Kidney (tissue), 13 donors: ENCODE measurements at regions not wholly inside any gene's neighbourhood (a gene's known extent, or its start where the extent isn't known, plus 50 kb on each side); places are given as distances from the start of the nearest gene placed in this dataset.

Experiments
- DNase-seq, 5 donors: peaks; one replicate each; pipeline ENCODE4 v3.0.0-alpha.2; 2013 to 2020
- FAIRE-seq: peaks from 2 replicates; lab custom pipeline; 2012; peaks lifted over from hg19 to GRCh38; lab: Jason Lieb, UNC
- H3K27ac ChIP-seq, 2 donors: one replicate each; pipeline ENCODE4 v1.7.0; 2013; ENCODE audit warnings: low read depth in 2 of 2, low read length in 2 of 2, inconsistent platforms in 1 of 2
- H3K27me3 ChIP-seq: one replicate; pipeline ENCODE4 v1.7.1; 2013; ENCODE audit warnings: low read length, inconsistent platforms; ENCODE audit not compliant: control insufficient read depth, insufficient read depth
- H3K36me3 ChIP-seq, 3 donors: one replicate each; pipeline versions ENCODE4 v1.7.0 to v1.7.1; 2013; ENCODE audit warnings: low read length in 3 of 3, control low read depth in 1 of 3, inconsistent platforms in 1 of 3; ENCODE audit not compliant: insufficient read depth in 3 of 3, control insufficient read depth in 2 of 3
- H3K4me1 ChIP-seq, 3 donors: one replicate each; pipeline versions ENCODE4 v1.7.0 to v1.7.1; 2013; ENCODE audit warnings: low read length in 3 of 3, inconsistent platforms in 1 of 3, low read depth in 1 of 3; ENCODE audit not compliant: control insufficient read depth in 2 of 3, insufficient read depth in 2 of 3
- H3K4me3 ChIP-seq, 3 donors: one replicate each; pipeline versions ENCODE4 v1.7.0 to v1.8.1; 2013; ENCODE audit warnings: low read length in 3 of 3, control low read depth in 1 of 3, inconsistent platforms in 1 of 3
- H3K9ac ChIP-seq, 3 donors: one replicate each; pipeline versions ENCODE4 v1.7.0 to v1.7.1; 2013; ENCODE audit warnings: low read length in 3 of 3, control low read depth in 1 of 3, inconsistent platforms in 1 of 3
- H3K9me3 ChIP-seq, 3 donors: one replicate each; pipeline versions ENCODE4 v1.7.0 to v1.7.1; 2013; ENCODE audit warnings: low read length in 3 of 3, control low read depth in 1 of 3, inconsistent platforms in 1 of 3; ENCODE audit not compliant: control insufficient read depth in 2 of 3, insufficient read depth in 1 of 3
- intact Hi-C: fragments of 100-400 bp; cut with DNase I; formaldehyde crosslinking; loops from one replicate; pipeline ENCODE4 v1.11.1; 2022
- TF ChIP-seq, protein P1 (sequence below): IDR thresholded peaks from 3 replicates; pipeline ENCODE4 v1.5.1; 2012; ENCODE audit warnings: mild to moderate bottlenecking, moderate library complexity, borderline replicate concordance; ENCODE audit not compliant: insufficient read depth; ENCODE audit errors: extremely low read depth
- donor health status: control.
- donor health status: control.
- donor health status: control.
- donor health status: control.
- donor health status: control.
- donor health status: DM: yes; HTN: yes; CAD: no.
- donor health status: Normal renal cell carcinoma (clear cell type).

GRCh38 chr15:29590701-29591100 lies 231.6 kb downstream of the TJP1 start:
- Histone ChIP-seq H3K4me1 (no peaks in the 10 kb centered on the region), H3K9me3 (no peaks in the 10 kb centered on the region), H3K36me3 (no peaks in the 10 kb centered on the region), H3K27ac (no peak overlapping the region), H3K27me3 (no peaks in the 10 kb centered on the region), H3K9ac (no peak overlapping the region), H3K4me3 (no peak overlapping the region)
- TF ChIP-seq, protein P1, sequence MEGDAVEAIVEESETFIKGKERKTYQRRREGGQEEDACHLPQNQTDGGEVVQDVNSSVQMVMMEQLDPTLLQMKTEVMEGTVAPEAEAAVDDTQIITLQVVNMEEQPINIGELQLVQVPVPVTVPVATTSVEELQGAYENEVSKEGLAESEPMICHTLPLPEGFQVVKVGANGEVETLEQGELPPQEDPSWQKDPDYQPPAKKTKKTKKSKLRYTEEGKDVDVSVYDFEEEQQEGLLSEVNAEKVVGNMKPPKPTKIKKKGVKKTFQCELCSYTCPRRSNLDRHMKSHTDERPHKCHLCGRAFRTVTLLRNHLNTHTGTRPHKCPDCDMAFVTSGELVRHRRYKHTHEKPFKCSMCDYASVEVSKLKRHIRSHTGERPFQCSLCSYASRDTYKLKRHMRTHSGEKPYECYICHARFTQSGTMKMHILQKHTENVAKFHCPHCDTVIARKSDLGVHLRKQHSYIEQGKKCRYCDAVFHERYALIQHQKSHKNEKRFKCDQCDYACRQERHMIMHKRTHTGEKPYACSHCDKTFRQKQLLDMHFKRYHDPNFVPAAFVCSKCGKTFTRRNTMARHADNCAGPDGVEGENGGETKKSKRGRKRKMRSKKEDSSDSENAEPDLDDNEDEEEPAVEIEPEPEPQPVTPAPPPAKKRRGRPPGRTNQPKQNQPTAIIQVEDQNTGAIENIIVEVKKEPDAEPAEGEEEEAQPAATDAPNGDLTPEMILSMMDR, result no peak
- FAIRE-seq (no peak), DNase-seq (peak in 1 of 5 donors; percentile 22)
- intact Hi-C loops, result no loop called here

DNA sequence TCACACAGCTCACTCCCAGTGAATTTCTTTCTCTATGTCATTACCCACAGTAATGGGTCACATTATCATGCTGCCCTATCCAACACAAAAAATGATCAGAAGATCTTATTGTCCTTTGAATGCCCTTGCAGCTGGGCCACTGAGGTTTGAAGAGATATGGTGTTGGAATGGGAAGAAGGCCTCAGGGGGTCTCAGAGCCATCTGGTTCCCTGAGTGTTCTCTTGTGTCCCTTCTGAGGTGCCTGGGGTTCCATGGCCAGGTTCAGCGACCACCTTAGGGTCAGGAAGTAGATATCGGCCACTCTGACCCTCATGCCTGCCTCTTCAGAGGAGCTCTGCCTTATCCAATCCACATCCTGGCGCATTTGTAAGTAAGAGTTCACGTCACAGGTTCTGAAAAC lies 232.3 kb downstream of the TJP1 start:
- no peaks in the 10 kb centered on the region for H3K9me3 ChIP-seq
- DNase-seq (no peak), FAIRE-seq (no peak)
- no peaks in the 10 kb centered on the region for H3K4me1 ChIP-seq
- no peak overlapping the region for H3K4me3 ChIP-seq
- TF ChIP-seq, protein P1, result no peak
- no peaks in the 10 kb centered on the region for H3K36me3 ChIP-seq
- no peak overlapping the region for H3K27ac ChIP-seq
- H3K9ac ChIP-seq, result no peak overlapping the region
- H3K27me3 ChIP-seq, result no peaks in the 10 kb centered on the region
- intact Hi-C loops, result no loop called here

DNA sequence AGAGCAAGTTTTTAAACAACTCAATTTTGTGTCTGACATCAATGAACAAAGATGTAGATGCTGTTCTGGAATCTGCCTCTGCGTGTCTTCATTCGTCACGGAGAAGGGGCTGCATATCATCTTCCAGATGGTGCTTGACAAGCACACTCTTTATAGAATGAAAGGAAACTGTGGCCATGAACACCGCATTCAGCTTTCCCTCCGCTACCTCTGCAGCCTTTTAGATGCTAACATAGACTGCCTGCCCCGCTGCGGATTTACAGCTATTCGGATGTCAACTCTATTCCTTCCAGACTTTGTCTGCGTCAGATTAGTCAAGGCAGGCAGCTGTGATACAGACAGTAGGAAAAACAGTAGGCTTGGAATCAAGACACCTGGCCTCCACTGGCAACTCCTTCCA lies 232.9 kb downstream of the TJP1 start:
- no peaks in the 10 kb centered on the region for H3K27me3 ChIP-seq
- TF ChIP-seq, protein P1, result no peak
- FAIRE-seq (no peak), DNase-seq (peak in 1 of 5 donors; percentile 11)
- no peak overlapping the region for H3K9ac ChIP-seq
- intact Hi-C loops, result no loop called here
- H3K36me3 ChIP-seq, result no peaks in the 10 kb centered on the region
- H3K9me3 ChIP-seq, result no peaks in the 10 kb centered on the region
- H3K27ac ChIP-seq, result no peak overlapping the region
- no peaks in the 10 kb centered on the region for H3K4me1 ChIP-seq
- H3K4me3 ChIP-seq, result no peak overlapping the region

DNA sequence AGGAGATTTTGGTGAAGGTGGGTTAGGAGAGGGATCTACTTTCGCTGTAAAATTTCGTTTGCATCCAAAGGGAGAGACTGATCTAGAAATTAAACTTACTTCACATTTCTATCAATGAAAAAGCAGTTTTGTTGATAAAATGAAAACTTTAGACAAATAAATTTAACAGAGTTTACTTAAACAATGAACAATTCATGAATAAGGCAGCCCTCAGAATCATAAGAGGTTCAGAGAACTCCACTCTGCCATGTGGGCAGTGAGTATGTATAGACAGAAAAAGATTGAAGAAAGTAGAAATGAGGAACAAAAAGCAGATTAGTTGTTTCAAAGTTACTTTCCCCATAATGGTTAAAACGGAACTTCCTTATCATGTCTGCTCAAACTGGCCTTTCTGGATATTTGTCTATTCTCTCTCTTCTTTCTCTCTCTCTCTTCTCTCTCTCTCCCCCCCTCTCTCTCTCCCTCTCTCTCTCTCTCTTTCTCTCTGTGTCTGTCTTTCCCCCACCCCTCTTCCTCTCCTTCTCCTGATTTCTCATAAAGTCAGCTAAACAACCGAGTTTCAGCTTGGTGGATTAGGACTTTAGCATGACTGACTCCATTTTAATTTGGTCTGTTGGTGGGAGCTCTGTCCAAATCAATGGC lies 248.9 kb downstream of the TJP1 start:
- H3K4me1 ChIP-seq, result peaks cover 0 to 2% (median 0%) of the 10 kb centered on the region in 3 donors
- TF ChIP-seq, protein P1, result no peak
- no peak overlapping the region for H3K9ac ChIP-seq
- H3K36me3 ChIP-seq, result no peaks in the 10 kb centered on the region
- DNase-seq (no peak), FAIRE-seq (no peak)
- intact Hi-C loops, result no loop called here
- no peaks in the 10 kb centered on the region for H3K9me3 ChIP-seq
- no peak overlapping the region for H3K27ac ChIP-seq
- H3K27me3 ChIP-seq, result peaks cover 2% of the 10 kb centered on the region
- H3K4me3 ChIP-seq, result no peak overlapping the region
